Esophagus muscularis mucosa (tissue), 4 donors: ENCODE measurements at regions not wholly inside any gene's neighbourhood (a gene's known extent, or its start where the extent isn't known, plus 50 kb on each side); places are given as distances from the start of the nearest gene placed in this dataset.

Source experiments
- DNase-seq: peaks from one replicate; pipeline ENCODE4 v3.0.0-alpha.2; 2017; ENCODE audit errors: extremely low spot score
- H3K27ac ChIP-seq, 4 donors: fragments of 200-600 bp; sonication (generic); replicated peaks in 1 of 4; 1 replicate in 3 of 4; 2 replicates in 1 of 4; pipeline ENCODE4 v1.5.1; 2016 to 2019; ENCODE audit warnings: mild to moderate bottlenecking in 1 of 4
- H3K27me3 ChIP-seq, 4 donors: fragments of 200-600 bp; sonication (generic); one replicate each; pipeline versions ENCODE4 v1.5.1 to v1.6.0; 2016 to 2019
- H3K36me3 ChIP-seq, 4 donors: fragments of 200-600 bp; sonication (generic); one replicate each; pipeline ENCODE4 v1.5.1; 2016 to 2019
- H3K4me1 ChIP-seq, 4 donors: fragments of 200-600 bp; sonication (generic); one replicate each; pipeline ENCODE4 v1.5.1; 2016 to 2019
- H3K4me3 ChIP-seq, 4 donors: fragments of 200-600 bp; sonication (generic); 1 replicate in 2 of 4; 2 replicates in 2 of 4; pipeline ENCODE4 v1.5.1; 2016 to 2019; ENCODE audit warnings: mild to moderate bottlenecking in 4 of 4, moderate library complexity in 1 of 4
- H3K9me3 ChIP-seq, 4 donors: fragments of 200-600 bp; sonication (generic); 1 replicate in 3 of 4; 2 replicates in 1 of 4; pipeline ENCODE4 v1.5.1; 2016 to 2019
- EP300 ChIP-seq: sonication (generic); formaldehyde crosslinking; IDR thresholded peaks from one replicate; pipeline ENCODE4 v1.6.1; 2017; ENCODE audit warnings: antibody characterized with exemption
- POLR2A ChIP-seq: fragments of 450-650 bp; IDR thresholded peaks from one replicate; pipeline ENCODE4 v1.6.1; 2017; ENCODE audit warnings: antibody characterized with exemption, moderate library complexity, mild to moderate bottlenecking, low read depth
- POLR2AphosphoS5 ChIP-seq, 2 donors: sonication (generic); formaldehyde crosslinking; IDR thresholded peaks; one replicate each; pipeline ENCODE4 v1.6.1; 2017; ENCODE audit warnings: antibody characterized with exemption in 2 of 2
- WGBS: methylation state at CpG from one replicate; pipeline ENCODE4 v1.1.5; 2018; 5-methylcytosine and 5-hydroxymethylcytosine counted together
- intact Hi-C: fragments of 100-400 bp; cut with DNase I; formaldehyde crosslinking; loops from one replicate; pipeline ENCODE4 v1.15.1; 2023
- TF ChIP-seq, protein P1 (sequence below), 3 experiments: fragments of 200-600 bp in 2 of 3; fragments of 450-650 bp in 1 of 3; sonication (generic) in 2 of 3; IDR thresholded peaks; one replicate each; pipeline ENCODE4 v1.5.1; 2017 to 2019; ENCODE audit warnings: antibody characterized with exemption in 3 of 3, mild to moderate bottlenecking in 2 of 3, moderate library complexity in 1 of 3

DNA sequence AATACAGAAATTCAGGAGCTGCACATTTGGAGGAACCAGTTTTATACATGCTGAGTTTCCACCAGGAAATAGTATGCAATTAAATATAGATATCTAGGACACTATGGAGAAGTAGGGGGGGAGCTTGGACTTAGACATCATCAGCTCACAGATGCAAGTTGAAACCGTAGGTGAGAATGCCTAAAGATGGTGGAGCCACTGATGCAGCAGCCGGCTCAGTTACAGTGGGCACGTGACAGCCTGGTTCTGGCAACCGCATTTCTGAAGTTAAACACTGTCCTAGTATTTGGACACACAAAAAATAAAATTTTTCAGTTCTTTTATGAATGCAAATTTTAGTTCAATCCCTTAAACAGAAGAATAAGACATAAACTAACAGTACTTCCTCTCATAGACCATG, 91.5 kb upstream of the FRY start:
- Histone ChIP-seq H3K36me3 (no peaks in the 10 kb centered on the region), H3K9me3 (no peaks in the 10 kb centered on the region), H3K4me3 (no peak overlapping the region), H3K27ac (no peak overlapping the region), H3K4me1 (peaks cover 0 to 10% (median 6%) of the 10 kb centered on the region in 4 donors), H3K27me3 (no peaks in the 10 kb centered on the region)
- intact Hi-C loops, result no loop called here
- WGBS, result 94% methylated on average over 4 of the region's 4 CpGs
- DNase-seq, result no peak
- TF ChIP-seq EP300 (no peak), POLR2A (no peak), POLR2AphosphoS5 (IDR thresholded peaks at IDR 0.05) (no peak)
- TF ChIP-seq, protein P1, sequence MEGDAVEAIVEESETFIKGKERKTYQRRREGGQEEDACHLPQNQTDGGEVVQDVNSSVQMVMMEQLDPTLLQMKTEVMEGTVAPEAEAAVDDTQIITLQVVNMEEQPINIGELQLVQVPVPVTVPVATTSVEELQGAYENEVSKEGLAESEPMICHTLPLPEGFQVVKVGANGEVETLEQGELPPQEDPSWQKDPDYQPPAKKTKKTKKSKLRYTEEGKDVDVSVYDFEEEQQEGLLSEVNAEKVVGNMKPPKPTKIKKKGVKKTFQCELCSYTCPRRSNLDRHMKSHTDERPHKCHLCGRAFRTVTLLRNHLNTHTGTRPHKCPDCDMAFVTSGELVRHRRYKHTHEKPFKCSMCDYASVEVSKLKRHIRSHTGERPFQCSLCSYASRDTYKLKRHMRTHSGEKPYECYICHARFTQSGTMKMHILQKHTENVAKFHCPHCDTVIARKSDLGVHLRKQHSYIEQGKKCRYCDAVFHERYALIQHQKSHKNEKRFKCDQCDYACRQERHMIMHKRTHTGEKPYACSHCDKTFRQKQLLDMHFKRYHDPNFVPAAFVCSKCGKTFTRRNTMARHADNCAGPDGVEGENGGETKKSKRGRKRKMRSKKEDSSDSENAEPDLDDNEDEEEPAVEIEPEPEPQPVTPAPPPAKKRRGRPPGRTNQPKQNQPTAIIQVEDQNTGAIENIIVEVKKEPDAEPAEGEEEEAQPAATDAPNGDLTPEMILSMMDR (IDR thresholded peaks at IDR 0.05), result no peak

DNA sequence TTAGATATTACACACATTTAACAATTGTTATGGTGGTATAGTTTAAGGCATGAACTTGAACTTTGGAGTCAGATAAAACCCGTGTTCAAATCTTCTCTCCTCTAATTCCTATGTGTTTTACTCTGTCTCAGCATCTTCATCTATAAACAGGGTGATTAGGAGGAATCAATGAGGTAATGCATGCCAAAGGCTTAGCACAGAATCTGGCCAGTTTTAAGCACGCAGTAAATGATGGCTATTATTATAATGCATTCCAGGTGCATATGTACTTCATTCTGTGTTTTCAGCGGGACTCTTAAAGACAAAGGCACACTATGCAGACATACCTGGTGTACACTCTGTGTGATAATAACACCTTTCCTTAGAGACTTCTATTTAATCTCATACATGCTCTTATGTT, 88.0 kb upstream of the FRY start:
- Histone ChIP-seq H3K27ac (no peak overlapping the region), H3K27me3 (no peaks in the 10 kb centered on the region), H3K9me3 (no peaks in the 10 kb centered on the region), H3K36me3 (no peaks in the 10 kb centered on the region), H3K4me1 (peaks cover 0 to 18% (median 11%) of the 10 kb centered on the region in 4 donors), H3K4me3 (no peak overlapping the region)
- no peak for TF ChIP-seq POLR2AphosphoS5 (IDR thresholded peaks at IDR 0.05)
- intact Hi-C loops, result no loop called here
- 77% methylated on average over 3 of the region's 3 CpGs for WGBS
- DNase-seq, result no peak

DNA sequence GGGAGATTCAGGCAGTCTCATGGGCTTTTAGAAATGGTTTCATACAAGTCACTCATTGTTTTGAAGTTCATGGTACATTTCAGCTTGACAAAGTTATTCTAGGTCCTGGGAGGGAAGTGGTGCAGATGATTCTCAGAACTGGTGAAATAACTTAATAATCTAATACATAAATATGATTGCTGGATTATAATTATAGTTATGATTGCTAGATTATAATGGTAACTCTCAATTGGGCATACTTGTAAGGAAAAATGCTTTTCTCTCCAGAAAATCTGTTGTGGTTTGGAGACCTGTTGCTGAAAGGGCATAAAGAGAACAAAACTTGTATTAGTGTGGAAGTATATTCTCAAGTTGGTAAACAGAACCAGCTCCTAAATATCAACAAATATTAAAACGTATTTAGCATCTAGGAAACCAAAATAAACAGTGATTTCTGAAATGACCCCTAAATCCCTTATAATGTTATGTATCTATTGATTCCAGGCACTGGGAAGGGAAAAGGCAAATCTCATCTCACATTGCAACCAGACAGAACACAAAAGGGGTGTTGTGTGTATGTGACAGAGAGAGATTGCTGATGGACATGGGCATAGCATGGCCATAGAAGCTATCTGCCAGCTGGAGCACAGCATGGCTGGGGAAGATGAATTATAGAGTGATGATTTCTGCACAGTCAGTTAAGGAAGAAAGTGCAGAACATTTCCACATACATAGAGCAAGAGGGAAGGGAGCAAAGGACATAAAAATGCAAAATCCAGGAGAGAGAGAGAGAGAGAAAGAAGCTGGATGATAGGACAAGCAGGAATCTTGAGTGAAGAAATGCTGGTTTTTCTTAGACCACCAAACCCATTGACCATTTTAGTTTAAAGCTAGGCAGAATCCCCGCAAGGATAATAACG, 87.1 kb upstream of the FRY start:
- H3K27ac ChIP-seq, result peak overlapping the region in 1 of 4 donors; percentile 3

DNA sequence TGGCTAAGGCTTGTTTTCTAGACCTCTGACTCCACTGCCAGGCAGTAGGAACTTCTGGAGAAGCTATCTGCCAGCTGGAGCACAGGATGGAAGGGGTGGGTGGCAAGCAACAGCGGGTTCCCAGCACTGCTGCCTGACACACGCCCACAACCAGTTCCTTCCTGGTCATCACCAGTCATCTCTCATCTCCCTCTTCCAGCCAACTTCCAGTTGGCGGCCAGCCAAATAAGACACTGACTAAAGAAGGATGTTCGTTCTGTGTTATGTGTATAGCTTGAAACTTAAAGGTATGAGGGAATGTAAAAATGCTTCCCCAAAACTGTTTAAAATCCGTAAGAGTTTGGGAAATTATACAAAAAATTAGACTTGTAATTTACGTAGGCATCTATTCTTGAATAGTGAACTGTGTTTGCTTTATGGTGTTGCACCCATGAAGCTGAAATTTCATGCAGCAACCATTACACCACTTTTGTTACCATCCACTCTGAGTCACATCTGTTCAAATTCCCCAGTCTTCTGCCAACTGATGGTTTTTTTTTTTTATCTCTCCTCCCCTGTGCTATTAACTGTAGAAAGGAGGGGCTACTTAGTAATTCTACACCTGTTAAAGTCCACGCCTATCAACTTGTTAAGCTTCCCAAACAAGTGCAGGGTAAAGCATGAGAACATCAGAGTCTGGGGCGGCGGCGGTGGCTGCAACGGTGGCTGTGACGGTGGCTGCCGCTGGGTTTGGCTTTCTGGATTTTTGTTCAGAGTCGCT, 86.2 kb upstream of the FRY start:
- Histone ChIP-seq H3K4me3 (no peak overlapping the region), H3K9me3 (no peaks in the 10 kb centered on the region), H3K27ac (peak overlapping the region in 1 of 4 donors; percentile 3), H3K4me1 (peaks cover 0 to 18% (median 12%) of the 10 kb centered on the region in 4 donors), H3K36me3 (peaks cover 0 to 6% (median 0%) of the 10 kb centered on the region in 4 donors), H3K27me3 (no peaks in the 10 kb centered on the region)
- TF ChIP-seq, protein P1 (IDR thresholded peaks at IDR 0.05), result no peak
- TF ChIP-seq POLR2A, result no peak
- peak in 1 of 2 donors; percentile 14 for TF ChIP-seq POLR2AphosphoS5 (IDR thresholded peaks at IDR 0.05)
- TF ChIP-seq EP300, result no peak
- intact Hi-C loops, result no loop called here
- DNase-seq, result no peak
- WGBS, result 60% methylated on average over 14 of the region's 14 CpGs

More for the DNA sequence above, 87.1 kb upstream of the FRY start:
- TF ChIP-seq POLR2A (no peak), POLR2AphosphoS5 (IDR thresholded peaks at IDR 0.05) (no peak), EP300 (no peak)
- TF ChIP-seq, protein P1 (IDR thresholded peaks at IDR 0.05), result no peak
- Histone ChIP-seq H3K9me3 (no peaks in the 10 kb centered on the region), H3K36me3 (no peaks in the 10 kb centered on the region), H3K4me3 (no peak overlapping the region), H3K4me1 (peaks cover 0 to 18% (median 11%) of the 10 kb centered on the region in 4 donors), H3K27me3 (no peaks in the 10 kb centered on the region)
- WGBS, result 71% methylated on average over 3 of the region's 3 CpGs
- intact Hi-C loops, result no loop called here
- no peak for DNase-seq

DNA sequence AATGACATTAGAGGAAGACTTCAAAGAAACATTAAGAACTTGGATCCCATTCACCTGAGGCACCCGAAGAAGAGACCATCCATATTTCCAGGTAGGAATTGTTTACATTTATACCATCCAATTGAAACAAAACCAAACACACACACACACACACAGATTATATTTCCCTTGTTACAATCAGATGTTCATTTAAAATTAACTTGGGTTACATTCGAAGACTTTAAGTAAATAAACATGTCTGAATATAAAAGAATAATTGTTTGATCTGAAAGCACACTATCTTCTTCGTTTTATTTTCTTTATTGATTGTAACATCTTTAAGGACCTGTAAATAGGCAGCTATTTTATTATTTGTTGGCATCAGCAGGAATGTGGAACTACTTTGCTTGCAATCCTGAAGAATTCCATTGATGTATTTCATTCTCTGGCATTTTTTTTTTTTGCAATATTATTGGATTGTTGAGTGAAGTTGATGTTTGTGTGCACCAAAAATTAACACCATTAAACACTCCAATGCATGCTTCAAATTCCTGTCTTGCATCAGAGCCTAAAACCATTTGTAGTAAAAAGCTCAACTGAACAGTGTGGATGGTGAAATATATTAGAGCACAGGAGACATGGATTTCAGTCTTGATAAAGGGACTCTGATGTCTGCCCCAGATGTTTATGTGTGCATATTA, 85.3 kb upstream of the FRY start:
- Histone ChIP-seq H3K27me3 (no peaks in the 10 kb centered on the region), H3K9me3 (no peaks in the 10 kb centered on the region), H3K4me1 (peaks cover 0 to 23% (median 14%) of the 10 kb centered on the region in 4 donors), H3K4me3 (no peak overlapping the region), H3K27ac (no peak overlapping the region), H3K36me3 (peaks cover 0 to 6% (median 0%) of the 10 kb centered on the region in 4 donors)
- DNase-seq, result no peak
- intact Hi-C loops, result no loop called here
- WGBS, result 81% methylated on average over 3 of the region's 3 CpGs
- no peak for TF ChIP-seq POLR2A
- no peak for TF ChIP-seq POLR2AphosphoS5 (IDR thresholded peaks at IDR 0.05)
- TF ChIP-seq EP300, result no peak
- TF ChIP-seq, protein P1 (IDR thresholded peaks at IDR 0.05), result no peak
